ENCODE measurements at regions not wholly inside any gene's neighbourhood (a gene's known extent, or its start where the extent isn't known, plus 50 kb on each side); places are given as distances from the start of the nearest gene placed in this dataset.

DNA sequence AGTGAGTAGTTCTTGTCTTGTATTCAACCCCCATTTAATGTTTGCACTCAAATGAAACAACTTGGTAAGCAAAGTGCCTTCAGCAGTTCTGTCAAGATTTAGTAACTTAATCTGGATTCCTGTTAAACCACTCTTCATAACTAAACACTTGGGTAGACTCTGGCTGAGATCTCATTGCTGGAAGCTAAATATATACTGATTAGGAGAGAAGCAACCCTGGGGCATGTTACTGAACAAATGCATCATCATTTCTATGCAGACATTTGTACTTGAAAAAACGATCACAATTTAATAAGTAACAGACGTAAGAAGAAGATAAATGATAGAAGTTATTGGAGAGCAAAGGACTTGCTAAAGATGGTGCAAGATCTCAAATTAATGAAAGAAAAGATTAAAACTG lies 308.4 kb upstream of the POM121L12 start:
- no peak overlapping the region for H3K4me3 ChIP-seq (ENCODE audit: low read length)
- H3K79me2 ChIP-seq (ENCODE audit: control insufficient read depth, insufficient read depth, low read length), result no peaks in the 10 kb centered on the region
- no peak overlapping the region for H3K4ac ChIP-seq (ENCODE audit: low read depth, low read length)
- no peak overlapping the region for H3K56ac ChIP-seq (ENCODE audit: low read length)
- no peak overlapping the region for H4K5ac ChIP-seq (ENCODE audit: low read length)
- H3K18ac ChIP-seq (ENCODE audit: low read length), result no peak overlapping the region
- no peak overlapping the region for H3K4me2 ChIP-seq (ENCODE audit: low read length)
- no peak overlapping the region for H2BK120ac ChIP-seq (ENCODE audit: low read depth, low read length)
- no peak overlapping the region for H2AK5ac ChIP-seq (ENCODE audit: low read length)
- H3K27ac ChIP-seq (ENCODE audit: low read depth, low read length), result no peak overlapping the region
- no CpG with 5 or more reads among the region's 2 CpGs for WGBS (ENCODE audit: extremely low coverage, insufficient coverage, low lambda C conversion rate)
- H3K4me1 ChIP-seq (ENCODE audit: control insufficient read depth, low read depth, low read length), result no peaks in the 10 kb centered on the region
- H3K23ac ChIP-seq (ENCODE audit: low read length), result no peak overlapping the region
- no peak overlapping the region for H2BK5ac ChIP-seq (ENCODE audit: low read length)
- H2BK15ac ChIP-seq (replicated peaks; ENCODE audit: low read depth), result no peak overlapping the region
- no peaks in the 10 kb centered on the region for H3K27me3 ChIP-seq (ENCODE audit: insufficient read depth, low read length, poor library complexity)
- no peak overlapping the region for H3K9ac ChIP-seq (ENCODE audit: low read length)
- H4K8ac ChIP-seq (ENCODE audit: low read depth, low read length), result no peak overlapping the region
- no peaks in the 10 kb centered on the region for H3K79me1 ChIP-seq (ENCODE audit: low read length)
- no peaks in the 10 kb centered on the region for H3K36me3 ChIP-seq (ENCODE audit: control insufficient read depth, insufficient read depth, low read length)
- DNase-seq, result no peak

DNA sequence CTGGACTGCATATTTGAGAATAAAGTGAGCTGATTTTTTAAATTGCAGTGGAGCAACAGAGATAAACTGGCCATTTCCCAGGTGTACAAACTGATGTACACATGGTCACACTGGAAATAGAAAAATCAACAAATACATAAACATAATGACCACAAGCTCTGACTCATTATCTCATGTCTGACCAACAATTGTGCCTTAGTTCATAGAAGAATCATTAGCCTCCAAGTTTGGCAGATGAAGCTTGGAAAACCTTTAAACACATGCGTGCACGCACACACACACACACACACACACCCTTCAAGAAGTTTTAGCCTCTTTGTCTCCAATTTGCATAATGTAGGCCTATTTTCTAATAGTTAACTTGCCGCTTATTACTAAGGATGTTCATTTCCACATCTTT lies 308.9 kb upstream of the POM121L12 start:
- Histone ChIP-seq H3K36me3 (ENCODE audit: control insufficient read depth, insufficient read depth, low read length) (no peaks in the 10 kb centered on the region), H3K27ac (ENCODE audit: low read depth, low read length) (no peak overlapping the region), H2BK120ac (ENCODE audit: low read depth, low read length) (no peak overlapping the region), H4K8ac (ENCODE audit: low read depth, low read length) (no peak overlapping the region), H3K27me3 (ENCODE audit: insufficient read depth, low read length, poor library complexity) (no peaks in the 10 kb centered on the region), H3K18ac (ENCODE audit: low read length) (no peak overlapping the region), H3K4me1 (ENCODE audit: control insufficient read depth, low read depth, low read length) (no peaks in the 10 kb centered on the region), H2BK15ac (replicated peaks; ENCODE audit: low read depth) (no peak overlapping the region), H3K23ac (ENCODE audit: low read length) (no peak overlapping the region), H3K4me2 (ENCODE audit: low read length) (no peak overlapping the region), H2BK5ac (ENCODE audit: low read length) (no peak overlapping the region), H3K79me2 (ENCODE audit: control insufficient read depth, insufficient read depth, low read length) (no peaks in the 10 kb centered on the region), H3K56ac (ENCODE audit: low read length) (no peak overlapping the region), H3K9ac (ENCODE audit: low read length) (no peak overlapping the region), H3K4ac (ENCODE audit: low read depth, low read length) (no peak overlapping the region), H4K5ac (ENCODE audit: low read length) (no peak overlapping the region), H3K79me1 (ENCODE audit: low read length) (no peaks in the 10 kb centered on the region), H2AK5ac (ENCODE audit: low read length) (no peak overlapping the region), H3K4me3 (ENCODE audit: low read length) (no peak overlapping the region)
- WGBS (ENCODE audit: extremely low coverage, insufficient coverage, low lambda C conversion rate), result no CpG with 5 or more reads among the region's 3 CpGs
- DNase-seq, result no peak

DNA sequence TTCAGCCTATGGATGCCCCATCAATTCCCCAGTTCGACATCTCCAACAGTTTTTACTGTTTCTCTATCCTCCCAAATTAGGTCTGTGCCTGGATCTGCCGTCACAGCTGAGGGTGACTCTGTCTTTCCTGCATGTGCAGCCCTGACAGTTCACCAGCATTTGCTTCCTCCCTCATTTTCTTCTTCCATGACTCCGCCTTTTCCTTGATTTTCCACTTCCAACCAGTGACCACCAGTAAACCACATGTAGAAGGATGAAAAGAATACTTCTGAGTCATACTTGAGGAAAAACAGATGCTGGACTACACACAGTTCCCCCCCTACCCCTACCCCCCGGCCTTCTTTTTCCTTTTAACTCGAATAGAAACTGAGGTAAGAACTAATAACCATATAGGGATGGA lies 311.8 kb upstream of the POM121L12 start:
- Histone ChIP-seq H2BK120ac (ENCODE audit: low read depth, low read length) (no peak overlapping the region), H2AK5ac (ENCODE audit: low read length) (no peak overlapping the region), H3K23ac (ENCODE audit: low read length) (no peak overlapping the region), H3K4me3 (ENCODE audit: low read length) (no peak overlapping the region), H3K4ac (ENCODE audit: low read depth, low read length) (no peak overlapping the region), H3K4me1 (ENCODE audit: control insufficient read depth, low read depth, low read length) (no peaks in the 10 kb centered on the region), H3K36me3 (ENCODE audit: control insufficient read depth, insufficient read depth, low read length) (no peaks in the 10 kb centered on the region), H3K4me2 (ENCODE audit: low read length) (no peak overlapping the region), H4K8ac (ENCODE audit: low read depth, low read length) (no peak overlapping the region), H3K9ac (ENCODE audit: low read length) (no peak overlapping the region), H3K18ac (ENCODE audit: low read length) (no peak overlapping the region), H4K5ac (ENCODE audit: low read length) (no peak overlapping the region), H3K79me2 (ENCODE audit: control insufficient read depth, insufficient read depth, low read length) (no peaks in the 10 kb centered on the region), H2BK15ac (replicated peaks; ENCODE audit: low read depth) (no peak overlapping the region), H3K27ac (ENCODE audit: low read depth, low read length) (no peak overlapping the region), H3K27me3 (ENCODE audit: insufficient read depth, low read length, poor library complexity) (no peaks in the 10 kb centered on the region), H3K56ac (ENCODE audit: low read length) (no peak overlapping the region), H2BK5ac (ENCODE audit: low read length) (no peak overlapping the region), H3K79me1 (ENCODE audit: low read length) (no peaks in the 10 kb centered on the region)
- WGBS (ENCODE audit: extremely low coverage, insufficient coverage, low lambda C conversion rate), result no CpG with 5 or more reads among the region's 5 CpGs
- DNase-seq, result no peak

DNA sequence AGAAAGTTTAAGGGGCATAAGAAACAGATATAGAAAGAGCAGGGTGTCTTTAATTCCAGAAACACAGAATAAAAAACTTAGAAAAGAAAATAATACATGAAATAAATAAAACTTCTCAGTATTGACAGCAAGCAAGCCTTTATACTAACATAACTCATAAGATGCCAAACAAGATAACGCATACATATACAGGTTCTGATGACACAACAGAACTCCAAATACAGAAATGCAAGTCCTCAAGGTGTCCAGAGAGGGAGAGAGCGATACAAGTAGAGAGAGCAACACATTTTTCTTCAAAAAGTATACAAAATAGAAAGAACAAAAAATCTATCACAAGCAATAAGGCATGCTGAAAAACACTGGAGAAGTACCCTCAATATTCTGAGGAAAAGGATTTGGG lies 314.6 kb upstream of the POM121L12 start:
- H3K27ac ChIP-seq (ENCODE audit: low read depth, low read length), result no peak overlapping the region
- H2BK5ac ChIP-seq (ENCODE audit: low read length), result no peak overlapping the region
- H3K4ac ChIP-seq (ENCODE audit: low read depth, low read length), result no peak overlapping the region
- H3K27me3 ChIP-seq (ENCODE audit: insufficient read depth, low read length, poor library complexity), result no peaks in the 10 kb centered on the region
- H3K18ac ChIP-seq (ENCODE audit: low read length), result no peak overlapping the region
- no peak overlapping the region for H3K4me3 ChIP-seq (ENCODE audit: low read length)
- H2BK120ac ChIP-seq (ENCODE audit: low read depth, low read length), result no peak overlapping the region
- H4K8ac ChIP-seq (ENCODE audit: low read depth, low read length), result no peak overlapping the region
- no peaks in the 10 kb centered on the region for H3K4me1 ChIP-seq (ENCODE audit: control insufficient read depth, low read depth, low read length)
- H3K36me3 ChIP-seq (ENCODE audit: control insufficient read depth, insufficient read depth, low read length), result no peaks in the 10 kb centered on the region
- H4K5ac ChIP-seq (ENCODE audit: low read length), result no peak overlapping the region
- no peaks in the 10 kb centered on the region for H3K79me2 ChIP-seq (ENCODE audit: control insufficient read depth, insufficient read depth, low read length)
- H2BK15ac ChIP-seq (replicated peaks; ENCODE audit: low read depth), result no peak overlapping the region
- H3K23ac ChIP-seq (ENCODE audit: low read length), result no peak overlapping the region
- H3K79me1 ChIP-seq (ENCODE audit: low read length), result no peaks in the 10 kb centered on the region
- no peak overlapping the region for H3K56ac ChIP-seq (ENCODE audit: low read length)
- WGBS (ENCODE audit: extremely low coverage, insufficient coverage, low lambda C conversion rate), result no CpG with 5 or more reads among the region's 2 CpGs
- no peak for DNase-seq
- no peak overlapping the region for H3K4me2 ChIP-seq (ENCODE audit: low read length)
- no peak overlapping the region for H3K9ac ChIP-seq (ENCODE audit: low read length)
- no peak overlapping the region for H2AK5ac ChIP-seq (ENCODE audit: low read length)

DNA sequence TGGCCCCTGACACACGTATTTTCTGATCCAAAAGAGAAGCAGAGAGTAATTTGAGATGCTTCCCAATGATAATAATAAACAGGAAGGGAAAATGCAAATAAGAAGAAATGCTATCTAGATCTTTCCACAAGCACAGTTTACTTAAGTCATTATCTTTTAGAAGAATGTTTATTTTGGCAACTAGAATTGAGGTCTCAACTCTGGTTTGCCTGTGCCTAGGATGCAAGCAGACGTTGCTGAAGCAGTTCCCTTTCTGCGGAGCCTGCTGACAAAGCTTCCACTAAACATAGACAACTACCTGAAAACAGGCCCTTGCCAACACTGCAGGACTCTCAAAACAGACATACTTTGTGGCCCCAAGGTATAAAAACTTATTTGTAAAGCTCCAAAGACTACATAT lies 315.8 kb upstream of the POM121L12 start:
- no peaks in the 10 kb centered on the region for H3K79me1 ChIP-seq (ENCODE audit: low read length)
- H4K5ac ChIP-seq (ENCODE audit: low read length), result no peak overlapping the region

DNA sequence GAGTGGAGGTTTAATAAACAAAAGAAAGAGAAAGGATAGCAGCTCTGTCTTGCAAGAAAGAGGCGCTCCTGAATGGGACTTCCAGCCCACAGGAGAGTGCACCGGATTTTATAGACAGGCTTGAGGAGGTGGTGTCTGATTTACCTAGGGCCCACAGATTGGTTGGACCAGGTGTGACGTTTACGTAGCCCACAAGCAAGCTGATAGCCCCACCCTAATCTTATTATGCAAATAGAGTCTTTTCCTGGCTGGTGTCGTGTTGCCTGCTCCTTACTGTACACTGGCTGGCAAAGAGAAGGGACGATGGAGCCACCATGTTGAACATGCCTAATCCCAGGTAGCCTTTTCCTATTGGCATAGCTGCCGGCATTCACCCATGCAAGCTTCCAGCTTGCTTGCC lies 319.7 kb upstream of the POM121L12 start:
- H3K79me1 ChIP-seq (ENCODE audit: low read length), result no peaks in the 10 kb centered on the region
- no peak overlapping the region for H3K4me2 ChIP-seq (ENCODE audit: low read length)
- H2AK5ac ChIP-seq (ENCODE audit: low read length), result no peak overlapping the region
- H3K18ac ChIP-seq (ENCODE audit: low read length), result no peak overlapping the region
- DNase-seq, result peak; percentile 11
- H3K36me3 ChIP-seq (ENCODE audit: control insufficient read depth, insufficient read depth, low read length), result no peaks in the 10 kb centered on the region
- no peaks in the 10 kb centered on the region for H3K27me3 ChIP-seq (ENCODE audit: insufficient read depth, low read length, poor library complexity)
- no peak overlapping the region for H2BK15ac ChIP-seq (replicated peaks; ENCODE audit: low read depth)
- no peak overlapping the region for H2BK5ac ChIP-seq (ENCODE audit: low read length)
- no CpG with 5 or more reads among the region's 7 CpGs for WGBS (ENCODE audit: extremely low coverage, insufficient coverage, low lambda C conversion rate)
- H3K4me1 ChIP-seq (ENCODE audit: control insufficient read depth, low read depth, low read length), result no peaks in the 10 kb centered on the region
- no peak overlapping the region for H2BK120ac ChIP-seq (ENCODE audit: low read depth, low read length)
- H3K56ac ChIP-seq (ENCODE audit: low read length), result no peak overlapping the region
- H3K27ac ChIP-seq (ENCODE audit: low read depth, low read length), result no peak overlapping the region
- no peak overlapping the region for H3K23ac ChIP-seq (ENCODE audit: low read length)
- no peak overlapping the region for H3K4ac ChIP-seq (ENCODE audit: low read depth, low read length)
- no peak overlapping the region for H4K5ac ChIP-seq (ENCODE audit: low read length)
- no peaks in the 10 kb centered on the region for H3K79me2 ChIP-seq (ENCODE audit: control insufficient read depth, insufficient read depth, low read length)
- H3K9ac ChIP-seq (ENCODE audit: low read length), result no peak overlapping the region
- no peak overlapping the region for H3K4me3 ChIP-seq (ENCODE audit: low read length)
- no peak overlapping the region for H4K8ac ChIP-seq (ENCODE audit: low read depth, low read length)

More for the DNA sequence above, 315.8 kb upstream of the POM121L12 start:
- no peak overlapping the region for H2AK5ac ChIP-seq (ENCODE audit: low read length)
- H3K4me3 ChIP-seq (ENCODE audit: low read length), result no peak overlapping the region
- H3K18ac ChIP-seq (ENCODE audit: low read length), result no peak overlapping the region
- H2BK5ac ChIP-seq (ENCODE audit: low read length), result no peak overlapping the region
- H3K4ac ChIP-seq (ENCODE audit: low read depth, low read length), result no peak overlapping the region
- no peak overlapping the region for H4K8ac ChIP-seq (ENCODE audit: low read depth, low read length)
- no peak overlapping the region for H2BK15ac ChIP-seq (replicated peaks; ENCODE audit: low read depth)
- no peak overlapping the region for H2BK120ac ChIP-seq (ENCODE audit: low read depth, low read length)
- H3K9ac ChIP-seq (ENCODE audit: low read length), result no peak overlapping the region
- DNase-seq, result no peak
- no peaks in the 10 kb centered on the region for H3K4me1 ChIP-seq (ENCODE audit: control insufficient read depth, low read depth, low read length)
- WGBS (ENCODE audit: extremely low coverage, insufficient coverage, low lambda C conversion rate), result no CpG with 5 or more reads among the region's 3 CpGs
- no peaks in the 10 kb centered on the region for H3K27me3 ChIP-seq (ENCODE audit: insufficient read depth, low read length, poor library complexity)
- H3K4me2 ChIP-seq (ENCODE audit: low read length), result no peak overlapping the region
- no peaks in the 10 kb centered on the region for H3K79me2 ChIP-seq (ENCODE audit: control insufficient read depth, insufficient read depth, low read length)
- no peak overlapping the region for H3K27ac ChIP-seq (ENCODE audit: low read depth, low read length)
- H3K56ac ChIP-seq (ENCODE audit: low read length), result no peak overlapping the region
- H3K36me3 ChIP-seq (ENCODE audit: control insufficient read depth, insufficient read depth, low read length), result no peaks in the 10 kb centered on the region
- H3K23ac ChIP-seq (ENCODE audit: low read length), result no peak overlapping the region
